ENCODE measurements at regions not wholly inside any gene's neighbourhood (a gene's known extent, or its start where the extent isn't known, plus 50 kb on each side); places are given as distances from the start of the nearest gene placed in this dataset.

DNA sequence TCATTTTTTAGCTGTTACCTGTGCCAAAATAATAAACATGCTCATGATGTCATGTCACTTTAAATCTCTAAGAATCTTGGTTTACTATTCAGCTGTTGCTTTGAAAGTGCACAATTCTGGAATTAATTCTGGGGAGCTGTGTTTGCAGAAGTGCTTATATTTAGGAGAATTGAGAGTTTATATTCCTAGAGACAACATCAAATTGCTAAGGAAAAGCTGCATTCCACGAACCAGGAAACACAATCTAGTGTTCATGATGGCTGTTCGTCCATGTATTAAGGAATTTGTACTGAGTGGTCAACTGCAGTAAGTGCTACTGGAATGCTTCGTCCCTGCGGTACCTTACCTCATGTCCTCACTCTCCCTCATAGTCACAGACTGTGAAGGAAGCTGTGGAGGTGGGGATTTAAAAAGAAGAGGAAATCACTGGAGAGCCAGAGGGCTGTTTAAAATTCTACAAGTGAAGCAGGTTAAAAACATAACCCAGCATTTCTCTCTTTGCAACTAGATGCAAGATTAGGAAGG lies 161.0 kb downstream of the TRMT11 start:
- DNase-seq (ENCODE audit: low read depth in 2 of 3, low spot score in 1 of 3) = no peak

DNA sequence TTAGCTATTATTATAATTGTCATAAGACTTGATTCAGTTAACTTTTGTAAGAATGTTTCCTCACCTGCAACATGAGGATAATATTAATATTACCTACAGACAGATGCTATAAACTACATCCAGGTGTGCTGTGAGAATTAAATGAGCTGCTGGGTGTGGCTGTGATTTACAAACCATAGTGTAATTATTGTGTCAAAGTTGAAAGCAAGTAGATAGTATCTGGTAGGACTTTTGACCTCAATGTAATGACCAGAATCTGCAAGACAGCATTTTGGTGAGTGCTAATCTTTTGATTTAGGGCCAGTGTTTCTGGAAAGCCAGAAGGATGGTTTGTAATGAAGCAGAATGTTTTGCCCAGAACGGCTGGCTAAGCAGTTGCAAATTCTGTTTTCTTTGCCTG lies 162.5 kb downstream of the TRMT11 start:
- no peak for DNase-seq (ENCODE audit: low read depth in 2 of 3, low spot score in 1 of 3)

DNA sequence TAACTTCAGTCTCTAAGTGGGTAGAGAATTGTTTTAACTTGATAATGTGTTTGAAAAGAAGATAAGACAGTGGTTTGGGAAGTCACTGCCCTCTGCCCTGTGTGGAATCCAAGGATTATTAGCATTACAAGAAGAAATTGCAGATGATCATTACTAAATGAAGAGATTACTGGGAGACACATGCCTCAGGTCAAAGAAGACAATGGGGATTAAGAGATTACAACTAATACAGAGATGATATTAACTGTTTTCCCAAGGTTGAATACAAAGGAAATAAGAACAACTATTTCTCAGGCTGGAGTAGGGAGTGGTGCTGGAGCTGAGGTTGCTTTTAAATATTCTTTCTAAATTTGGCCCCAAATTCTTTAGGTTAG lies 166.0 kb downstream of the TRMT11 start:
- DNase-seq (ENCODE audit: low read depth in 2 of 3, low spot score in 1 of 3) = no peak

DNA sequence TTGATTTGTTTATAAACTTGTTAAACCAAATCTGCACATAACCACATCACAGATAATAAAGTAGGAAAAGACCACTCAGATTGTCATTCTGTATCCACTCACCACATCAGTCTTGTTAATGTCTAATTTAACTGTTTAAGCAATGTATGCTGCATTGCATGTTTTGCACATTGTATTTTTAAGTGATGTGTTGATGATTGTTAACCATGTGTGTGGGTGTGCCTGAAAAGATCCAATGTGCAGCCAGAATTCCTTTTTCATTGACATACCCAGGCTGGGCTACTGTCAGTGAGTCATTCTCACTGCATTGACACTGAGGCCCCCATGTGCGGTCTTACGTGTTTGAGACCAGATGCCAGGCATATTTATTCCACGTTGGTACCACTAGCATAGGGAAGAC lies 167.3 kb downstream of the TRMT11 start:
- DNase-seq (ENCODE audit: low read depth in 2 of 3, low spot score in 1 of 3) = no peak

DNA sequence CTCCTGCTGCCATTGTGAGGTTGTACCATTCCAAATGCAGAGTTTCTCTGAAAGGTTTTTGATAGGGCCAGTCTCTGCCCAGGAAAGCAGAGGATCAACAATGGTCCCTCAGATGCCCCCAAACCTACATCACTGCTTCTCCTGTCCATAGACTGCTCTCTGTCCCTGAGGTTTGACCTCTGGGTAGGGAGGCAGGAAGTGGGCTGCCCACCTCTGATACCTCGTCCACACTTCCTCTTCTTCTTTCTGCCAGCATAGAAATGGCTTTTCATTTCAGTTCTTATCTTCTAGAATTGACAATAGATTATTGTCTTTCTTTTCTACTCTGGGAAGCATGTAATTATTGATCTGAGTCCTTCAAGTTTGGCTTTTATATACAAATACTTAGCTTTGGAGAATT lies 170.6 kb downstream of the TRMT11 start:
- no peak for DNase-seq (ENCODE audit: low read depth in 2 of 3, low spot score in 1 of 3)

DNA sequence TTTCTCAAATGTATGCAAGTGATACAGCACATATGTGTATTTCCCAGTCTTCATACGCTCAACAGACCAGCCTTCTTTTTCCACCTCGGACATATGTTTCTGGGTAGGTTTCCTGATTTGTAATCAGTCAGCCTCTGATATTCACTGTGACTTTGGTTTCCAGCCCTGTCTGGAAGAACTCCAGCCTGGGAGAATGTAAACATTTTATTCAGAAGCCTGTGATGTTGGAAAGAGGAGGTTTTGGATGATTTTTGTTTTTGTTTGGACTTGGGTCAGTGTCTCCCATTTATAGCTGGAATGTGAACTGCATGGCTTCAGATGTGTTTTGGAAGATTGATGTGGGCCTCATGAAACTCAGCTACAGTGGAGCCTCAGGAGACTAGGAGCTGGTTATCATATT lies 172.2 kb upstream of the CENPW start:
- no peak for DNase-seq (ENCODE audit: low read depth in 2 of 3, low spot score in 1 of 3)

DNA sequence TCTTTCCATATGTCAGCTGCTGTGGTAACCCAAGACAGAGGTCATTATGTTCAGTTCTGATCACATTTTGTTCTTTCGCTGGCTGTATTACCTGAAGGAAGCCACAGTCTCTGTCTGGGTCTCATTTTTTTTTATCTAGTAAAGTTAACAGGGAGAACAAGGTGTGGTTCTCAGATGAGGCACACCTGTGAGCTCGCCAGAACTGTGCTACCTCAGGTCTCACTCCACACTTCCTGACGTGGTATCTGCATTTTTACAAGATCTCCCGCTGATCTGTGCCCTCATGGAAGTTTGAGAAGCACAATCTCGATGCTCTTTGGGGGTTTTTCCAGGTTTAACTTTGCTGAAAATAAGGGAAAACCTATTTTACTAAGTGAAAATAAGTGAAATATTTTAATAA lies 169.5 kb upstream of the CENPW start:
- DNase-seq (ENCODE audit: low read depth in 2 of 3, low spot score in 1 of 3) = no peak

DNA sequence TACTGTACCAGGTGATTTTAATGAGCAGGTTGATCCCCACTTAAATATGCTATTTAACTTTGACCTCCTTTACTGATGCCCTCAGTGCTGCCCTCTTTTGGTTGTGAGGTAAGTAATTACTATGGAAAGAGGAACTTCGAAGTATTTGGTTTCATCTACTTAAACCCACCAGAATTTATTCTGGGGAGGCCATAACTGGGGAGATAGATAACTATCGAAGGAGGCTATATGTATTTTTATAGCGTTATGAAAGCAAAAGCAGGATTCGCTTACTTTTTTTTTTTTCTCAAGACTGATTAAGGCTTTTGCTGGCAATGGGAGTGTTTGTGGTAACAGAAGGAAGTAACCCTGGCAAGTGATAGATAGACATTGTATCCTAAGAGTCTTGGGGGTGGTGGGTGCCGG lies 168.9 kb upstream of the CENPW start:
- peak in 1 of 3 donors; percentile 24 for DNase-seq (ENCODE audit: low read depth in 2 of 3, low spot score in 1 of 3)

DNA sequence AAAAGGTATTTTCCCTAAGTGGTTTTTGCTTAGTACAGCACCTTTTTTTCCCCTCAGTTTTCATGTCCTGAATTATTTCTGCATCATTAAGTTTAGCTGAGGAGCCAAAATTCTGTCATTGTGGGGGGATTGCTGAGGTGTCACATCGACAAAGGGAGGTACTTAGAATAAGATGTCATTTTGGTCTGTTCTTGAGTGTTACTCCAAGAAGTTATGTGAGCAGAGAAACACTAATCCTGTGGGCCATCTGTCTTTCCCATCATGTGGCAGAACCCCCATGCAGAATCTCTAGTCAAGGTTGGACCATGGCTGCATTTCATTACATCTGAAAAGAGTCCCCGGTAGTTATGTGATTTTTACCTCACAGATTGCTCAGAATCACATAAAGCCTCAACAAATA lies 167.8 kb upstream of the CENPW start:
- DNase-seq (ENCODE audit: low read depth in 2 of 3, low spot score in 1 of 3) = no peak

DNA sequence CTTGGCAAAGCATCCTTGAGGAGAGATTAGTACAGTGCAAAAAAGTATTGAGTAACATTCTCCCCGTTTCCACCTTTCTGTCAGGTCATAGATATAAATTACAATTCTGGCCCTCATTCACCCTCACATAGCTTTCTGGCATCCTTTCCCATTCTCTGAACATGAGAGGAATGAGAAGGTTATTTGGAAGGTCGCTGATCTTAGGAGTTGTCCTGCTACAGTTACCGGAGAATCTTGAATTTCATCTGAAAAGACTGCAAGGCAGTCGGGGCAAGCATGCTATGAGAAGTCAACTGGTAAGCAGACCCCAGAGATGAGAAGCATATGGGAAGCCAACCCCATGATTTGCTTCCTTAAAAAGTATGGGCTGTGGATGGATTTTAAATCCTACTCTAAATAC lies 166.7 kb upstream of the CENPW start:
- no peak for DNase-seq (ENCODE audit: low read depth in 2 of 3, low spot score in 1 of 3)

DNA sequence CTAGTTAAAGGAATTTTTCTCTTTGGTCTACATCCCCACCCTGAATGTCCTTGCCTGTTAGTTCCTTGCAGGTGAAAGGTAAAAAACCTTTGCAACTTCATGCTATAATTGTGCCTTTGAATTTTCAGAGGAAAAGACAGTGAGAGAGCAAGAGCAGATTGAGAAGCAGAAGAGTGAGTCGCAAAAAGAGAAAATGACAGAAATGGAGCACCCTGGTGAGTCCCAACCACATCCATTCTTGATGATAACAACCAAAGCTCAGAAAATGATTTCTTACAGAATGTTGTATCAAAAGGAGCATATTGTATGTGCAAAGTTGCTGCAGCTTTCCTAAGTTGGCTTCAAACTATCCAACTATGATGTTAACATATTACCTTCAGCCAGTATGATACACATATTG lies 165.2 kb upstream of the CENPW start:
- no peak for DNase-seq (ENCODE audit: low read depth in 2 of 3, low spot score in 1 of 3)

DNA sequence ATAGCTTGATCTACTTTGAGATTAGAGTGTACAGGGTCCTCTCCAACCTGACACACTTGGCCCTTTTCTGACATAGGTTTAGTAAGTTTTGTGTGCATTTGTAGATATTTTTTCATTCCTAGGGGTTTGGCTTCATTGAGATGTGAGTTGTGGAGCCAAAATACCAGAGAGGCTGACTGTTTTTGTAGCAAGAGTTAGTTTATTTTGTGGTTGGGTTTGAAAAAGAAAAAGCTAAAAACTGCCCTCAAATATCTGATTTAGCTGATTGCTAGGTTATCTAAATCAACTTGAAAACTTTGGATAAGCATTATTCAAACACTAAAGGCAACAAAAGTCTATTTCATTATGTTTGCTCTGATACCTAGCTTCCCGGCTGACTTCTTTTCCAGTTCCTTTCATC lies 164.7 kb upstream of the CENPW start:
- DNase-seq (ENCODE audit: low read depth in 2 of 3, low spot score in 1 of 3) = no peak

DNA sequence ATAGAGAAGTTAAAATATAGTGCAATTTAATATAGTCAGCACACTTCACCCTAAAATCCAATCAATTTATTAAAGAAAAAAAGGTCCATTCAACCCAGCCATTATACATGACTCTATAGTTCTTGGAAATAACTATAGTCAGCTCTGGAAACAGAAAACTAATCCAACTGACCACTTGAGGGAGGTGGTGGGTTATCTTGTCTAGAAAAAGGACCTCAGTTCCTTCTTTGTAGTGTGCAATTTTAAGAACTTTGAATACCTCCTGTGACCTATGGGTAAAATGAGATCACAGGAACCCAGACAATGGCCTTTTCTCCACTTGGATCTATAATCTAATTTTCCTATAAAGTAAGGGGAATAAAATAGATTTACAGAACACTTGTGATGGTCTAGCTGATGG lies 163.6 kb upstream of the CENPW start:
- DNase-seq (ENCODE audit: low read depth in 2 of 3, low spot score in 1 of 3) = no peak

DNA sequence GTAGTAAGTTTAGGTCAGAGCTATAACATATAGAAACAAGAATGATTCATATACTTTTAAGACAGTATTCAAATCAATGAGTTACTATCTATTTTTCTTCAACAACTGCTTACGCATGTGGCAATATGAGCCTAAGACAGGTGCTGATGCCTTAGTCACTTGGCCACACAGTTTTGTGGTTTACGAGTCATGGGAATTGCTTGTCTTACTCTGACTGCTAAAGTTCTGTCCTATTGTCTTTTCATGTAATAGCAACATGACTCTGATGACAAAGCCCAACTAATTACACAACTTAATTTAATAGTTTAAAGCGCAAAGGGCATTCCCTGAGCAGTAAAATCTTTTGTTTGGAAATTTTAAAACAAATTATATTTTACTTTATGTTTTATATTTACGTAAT lies 159.3 kb upstream of the CENPW start:
- peak; percentile 7 to 36 (median 25) for DNase-seq (ENCODE audit: low read depth in 2 of 3, low spot score in 1 of 3)

DNA sequence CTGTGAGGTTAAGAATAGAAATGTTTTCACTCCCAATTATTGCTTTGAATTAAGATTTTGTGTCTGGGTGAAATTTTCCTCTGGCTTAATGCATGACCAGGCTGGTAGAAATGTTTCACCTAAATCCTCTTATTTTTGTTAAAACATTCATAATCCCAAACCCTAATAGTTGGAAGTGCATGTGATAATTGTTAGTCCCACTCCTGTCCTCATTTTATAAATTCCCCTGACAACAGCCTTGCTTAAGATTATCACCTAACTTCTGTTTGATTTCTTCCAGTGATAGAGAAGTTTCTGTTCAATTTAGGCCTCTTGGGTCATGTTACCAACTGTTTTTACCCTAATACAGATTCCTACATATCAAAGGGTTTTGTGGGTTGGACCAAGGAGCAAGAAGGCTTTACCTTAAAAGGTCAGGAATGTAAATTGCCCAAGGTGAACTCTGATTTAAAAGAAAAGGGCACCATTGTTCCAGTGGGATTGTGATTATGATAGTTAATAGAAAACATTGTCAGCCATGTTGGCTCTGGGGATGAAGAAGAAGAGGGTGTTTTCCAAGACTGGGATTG lies 158.7 kb upstream of the CENPW start:
- DNase-seq (ENCODE audit: low read depth in 2 of 3, low spot score in 1 of 3) = no peak

DNA sequence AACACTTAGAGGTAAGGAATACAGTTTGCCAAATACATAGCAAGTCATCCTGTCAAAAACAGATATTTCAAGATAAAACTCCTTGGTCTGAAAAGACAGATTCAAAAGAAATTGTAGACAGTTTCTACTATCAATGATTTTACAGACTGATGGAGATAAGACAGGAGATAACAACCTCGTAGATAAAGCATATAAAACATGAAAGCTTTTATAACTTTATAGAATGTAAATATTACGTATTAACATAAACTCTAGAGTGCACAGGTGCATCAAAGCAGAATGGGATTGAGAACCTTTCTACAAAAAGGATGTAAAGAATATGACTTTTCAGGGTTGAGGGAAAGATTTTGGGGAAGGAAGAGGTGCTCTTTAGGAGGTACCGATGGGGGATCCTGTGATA lies 158.0 kb upstream of the CENPW start:
- DNase-seq (ENCODE audit: low read depth in 2 of 3, low spot score in 1 of 3) = no peak

DNA sequence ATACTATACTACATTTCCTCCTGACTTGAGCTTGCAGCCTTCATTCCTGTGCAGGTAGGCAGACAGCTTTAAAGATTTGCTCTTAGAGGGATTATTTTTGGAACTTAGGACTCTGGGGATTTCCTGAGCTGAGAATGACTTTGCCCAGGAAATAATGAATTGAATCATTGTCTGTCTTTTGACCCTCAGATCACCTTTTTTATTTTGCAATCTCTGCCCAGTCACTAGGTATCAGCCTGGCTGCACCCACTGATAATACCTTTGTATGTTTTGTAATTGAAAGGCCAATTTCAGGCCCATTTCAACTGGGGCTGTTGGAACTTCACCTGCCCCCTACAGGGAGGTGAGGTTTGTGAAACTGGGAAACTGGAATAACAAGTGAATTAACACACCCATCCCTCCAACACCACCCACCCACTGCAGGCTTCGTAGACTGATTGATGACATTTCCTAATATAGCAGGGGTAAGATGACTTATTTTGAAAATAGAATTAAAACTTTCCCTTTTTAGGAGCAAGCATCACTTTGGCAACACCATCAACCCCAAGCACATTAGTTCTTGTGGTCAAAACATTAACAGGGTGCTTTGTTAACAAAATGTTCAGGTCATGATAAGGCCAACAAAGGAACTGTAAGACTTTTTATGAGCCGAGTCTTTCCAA lies 157.1 kb upstream of the CENPW start:
- no peak for DNase-seq (ENCODE audit: low read depth in 2 of 3, low spot score in 1 of 3)

DNA sequence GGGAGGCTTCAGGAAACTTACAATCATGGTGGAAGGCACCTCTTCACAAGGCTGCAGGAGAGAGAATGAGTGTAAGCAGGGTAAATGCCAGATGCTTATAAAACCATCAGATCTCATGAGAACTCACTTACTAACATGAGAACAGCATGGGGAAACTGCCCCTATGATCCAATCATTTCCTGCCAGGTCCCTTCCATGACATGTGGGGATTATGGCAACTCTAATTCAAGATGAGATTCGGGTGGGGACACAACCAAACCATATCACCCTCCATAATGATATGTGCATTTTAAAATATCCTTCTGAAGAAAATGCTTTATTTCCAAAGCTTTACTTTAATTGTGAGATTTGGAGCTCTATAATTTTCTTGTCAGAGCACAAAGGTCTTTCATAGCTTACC lies 154.1 kb upstream of the CENPW start:
- DNase-seq (ENCODE audit: low read depth in 2 of 3, low spot score in 1 of 3) = no peak

DNA sequence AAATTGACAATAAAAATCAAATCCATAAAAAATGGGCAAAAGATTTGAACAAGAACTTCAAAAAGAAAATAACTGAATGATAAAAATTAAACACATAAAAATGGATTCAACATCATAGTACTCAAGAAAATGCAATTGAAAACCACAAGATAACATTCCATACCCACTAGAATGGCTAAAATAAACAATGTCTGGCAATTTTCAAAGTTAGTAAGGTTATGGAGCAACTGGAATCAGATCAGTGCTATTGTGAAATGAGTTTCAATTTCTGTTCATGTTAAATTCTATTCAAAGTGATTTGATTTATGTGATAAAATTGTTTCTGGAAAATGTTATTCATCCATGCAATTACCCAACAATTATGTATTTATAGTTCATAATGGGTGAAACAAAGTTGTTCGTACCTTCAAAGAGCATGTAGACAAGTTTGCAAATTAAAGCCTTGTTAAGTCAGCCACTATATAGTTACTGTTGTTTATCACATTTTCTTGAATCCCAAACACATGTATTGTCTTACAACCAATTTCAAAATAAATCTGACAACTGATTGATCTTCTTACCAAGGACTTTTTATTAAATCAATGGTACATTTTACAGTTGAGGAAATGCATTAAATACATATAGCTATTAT lies 151.5 kb upstream of the CENPW start:
- DNase-seq (ENCODE audit: low read depth in 2 of 3, low spot score in 1 of 3) = no peak

DNA sequence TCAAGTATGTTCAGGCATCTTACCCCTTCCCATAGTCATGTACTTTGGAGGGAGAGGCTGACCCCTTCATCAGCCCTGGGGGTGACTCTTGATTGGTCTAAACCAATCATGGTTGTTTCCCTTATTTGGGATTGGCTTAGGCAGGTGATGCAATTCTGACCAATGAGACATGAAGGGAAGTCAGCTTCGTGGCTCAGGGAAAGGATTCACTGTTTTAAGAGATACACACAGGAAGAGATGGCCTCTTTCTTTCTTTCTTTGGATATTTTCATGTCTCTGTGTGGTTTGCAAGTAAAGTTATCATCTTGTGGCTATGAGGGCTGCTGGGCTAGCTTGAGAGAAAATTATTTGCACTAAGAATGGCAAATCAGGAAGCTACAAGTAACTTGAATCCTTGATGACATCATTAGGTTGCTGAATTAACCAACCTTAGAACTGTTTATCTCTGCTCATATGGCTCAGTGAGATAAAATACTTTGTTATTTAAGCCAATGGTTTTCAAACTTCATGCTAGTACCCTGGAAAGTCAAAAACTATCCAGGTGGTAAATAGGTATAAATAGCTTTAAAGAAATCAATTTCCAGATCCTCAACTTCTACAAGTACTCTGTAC lies 144.2 kb upstream of the CENPW start:
- DNase-seq (ENCODE audit: low read depth in 2 of 3, low spot score in 1 of 3) = no peak

DNA sequence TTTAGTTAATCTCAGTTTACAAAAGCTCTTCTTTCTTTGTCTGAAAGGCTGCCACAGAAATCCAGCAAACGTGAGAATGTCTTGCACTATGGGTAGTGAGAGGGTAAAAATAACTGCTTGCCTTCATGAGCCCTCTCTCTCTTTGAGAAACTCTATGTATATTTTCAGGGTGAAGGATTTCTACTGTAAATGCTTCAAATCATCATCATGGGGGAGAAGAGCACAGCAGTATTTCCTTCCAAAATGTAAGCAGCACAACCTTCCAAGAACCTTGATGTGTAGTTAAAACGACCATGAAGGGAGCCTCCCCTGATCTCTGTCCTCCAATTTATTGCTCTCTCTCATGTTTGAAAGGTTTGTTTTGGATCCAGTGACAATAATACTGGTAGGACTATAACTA lies 141.3 kb upstream of the CENPW start:
- DNase-seq (ENCODE audit: low read depth in 2 of 3, low spot score in 1 of 3) = no peak

DNA sequence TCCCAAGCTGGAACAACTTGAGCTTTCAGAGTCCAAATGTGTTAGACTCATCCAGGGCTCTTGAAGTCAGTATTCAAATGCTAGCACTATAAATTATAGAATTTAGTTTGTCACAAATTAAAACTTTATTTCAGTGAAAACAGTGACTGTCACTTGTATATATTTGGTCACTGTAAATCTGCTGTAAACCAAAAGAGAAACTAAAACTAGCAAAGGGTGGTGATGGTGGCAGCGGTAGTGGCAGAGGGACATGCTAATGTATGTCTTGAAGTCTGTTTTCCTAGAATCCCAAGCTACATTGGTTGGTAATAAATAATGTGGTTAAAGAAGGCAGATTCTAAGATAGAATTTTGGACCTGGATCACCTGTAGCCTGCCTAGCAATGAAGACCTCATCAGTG lies 140.4 kb upstream of the CENPW start:
- no peak for DNase-seq (ENCODE audit: low read depth in 2 of 3, low spot score in 1 of 3)

All from stimulated activated CD4-positive, alpha-beta T cell treated with anti-CD3 and anti-CD28 coated beads, Interleukin-12 subunit alpha, Interleukin-12 subunit beta, amount 100 ng/mL, for 48 hours (primary cell).